ENCODE measurements at regions not wholly inside any gene's neighbourhood (a gene's known extent, or its start where the extent isn't known, plus 50 kb on each side); places are given as distances from the start of the nearest gene placed in this dataset.

- TF ChIP-seq MAFK (IDR thresholded peaks at IDR 0.05; ENCODE audit: low read depth, low read length), result no peak
These were observed 144.1 kb upstream of the NRG3 start (continued) for GRCh38 chr10:81730891-81731290.

DNA sequence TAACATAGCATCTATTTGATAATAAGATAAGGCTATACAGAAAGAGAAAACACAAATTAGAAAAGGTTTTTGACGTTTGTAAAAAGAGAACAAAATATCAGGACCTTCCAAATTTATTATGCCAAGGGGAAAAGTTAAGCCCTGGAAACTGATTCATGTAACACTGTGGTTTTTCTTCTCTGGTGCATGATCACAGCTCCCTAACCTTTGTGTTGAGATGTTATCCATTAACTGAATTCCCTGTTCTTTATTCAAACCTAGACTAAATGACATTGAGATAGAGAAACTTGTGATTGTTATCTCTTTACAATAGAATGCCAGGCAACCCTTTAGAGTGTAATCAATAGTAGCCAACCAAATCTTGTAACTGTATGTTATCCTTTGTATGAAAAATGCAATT lies 141.5 kb upstream of the NRG3 start:
- Histone ChIP-seq H2BK120ac (replicated peaks; ENCODE audit: low read depth, low read length) (no peak overlapping the region), H3K27me3 (replicated peaks in 1 of 4; ENCODE audit: control insufficient read depth in 3 of 4, extremely low read depth in 1 of 4, insufficient read depth in 3 of 4, low read length in 3 of 4) (no peaks in the 10 kb centered on the region), H4K8ac (ENCODE audit: extremely low read depth, insufficient read depth, low read length) (no peak overlapping the region), H3K36me3 (ENCODE audit: control insufficient read depth in 2 of 4, insufficient read depth in 4 of 4, low read length in 3 of 4) (no peaks in the 10 kb centered on the region), H4K20me1 (replicated peaks in 1 of 2; ENCODE audit: control insufficient read depth in 1 of 2, insufficient read depth in 2 of 2, low read length in 2 of 2) (no peaks in the 10 kb centered on the region), H2BK5ac (ENCODE audit: low read depth, low read length) (no peak overlapping the region), H2BK15ac (ENCODE audit: low read length) (no peak overlapping the region), H2BK12ac (ENCODE audit: low read depth, low read length) (no peak overlapping the region), H2BK20ac (ENCODE audit: low read length) (no peak overlapping the region), H3K9me3 (ENCODE audit: insufficient read depth in 2 of 2, low read depth in 1 of 2, low read length in 1 of 2) (peaks cover 9 to 15% of the 10 kb centered on the region in 2 experiments), H4K91ac (replicated peaks; ENCODE audit: insufficient read length, low read length) (no peak overlapping the region), H3K4me3 (ENCODE audit: extremely low read depth in 1 of 4, insufficient read depth in 2 of 4, low read depth in 3 of 4, low read length in 4 of 4) (no peak overlapping the region), H3K4ac (replicated peaks; ENCODE audit: insufficient read length, low read depth, low read length) (no peak overlapping the region), H3K14ac (ENCODE audit: insufficient read length) (no peak overlapping the region), H2AK5ac (ENCODE audit: low read depth, low read length) (no peak overlapping the region), H3K9ac (replicated peaks in 1 of 4; ENCODE audit: extremely low read depth in 1 of 4, low read depth in 3 of 4, low read length in 3 of 4) (no peak overlapping the region), H3K23ac (ENCODE audit: insufficient read length) (no peak overlapping the region), H3K23me2 (ENCODE audit: low read depth, low read length) (no peaks in the 10 kb centered on the region), H3K4me2 (ENCODE audit: insufficient read depth in 1 of 2, low read depth in 2 of 2, low read length in 2 of 2) (no peak overlapping the region), H2AFZ (ENCODE audit: low read length) (no peak overlapping the region), H3K79me1 (ENCODE audit: low read depth, low read length) (no peaks in the 10 kb centered on the region), H4K5ac (ENCODE audit: insufficient read length, low read depth, low read length) (no peak overlapping the region), H3K4me1 (replicated peaks in 1 of 4; ENCODE audit: control insufficient read depth in 3 of 4, insufficient read depth in 4 of 4, low read length in 3 of 4) (peaks cover 0 to 2% (median under 1%) of the 10 kb centered on the region in 4 experiments; a peak in 4 of 7 replicates), H3K56ac (replicated peaks; ENCODE audit: insufficient read length, low read depth, low read length) (no peak overlapping the region), H3K27ac (ENCODE audit: low read depth, low read length) (no peak overlapping the region), H3K18ac (ENCODE audit: extremely low read depth, low read length) (no peak overlapping the region), H3K79me2 (ENCODE audit: control insufficient read depth in 1 of 2, insufficient read depth in 2 of 2, low read length in 2 of 2) (no peaks in the 10 kb centered on the region)
- CTCF ChIA-PET (ENCODE audit: partially characterized antibody), result no interaction called here
- DNase-seq (ENCODE audit: low read depth in 1 of 2, low spot score in 2 of 2), result no peak
- POLR2A ChIA-PET (ENCODE audit: partially characterized antibody), result no interaction called here
- FAIRE-seq, result no peak
- 75% methylated on average over 1 of the region's 1 CpG; no CpG with 5 or more reads in 1 of the 2 experiments for WGBS, 2 experiments (ENCODE audit: extremely low coverage in 1 of 2, insufficient coverage in 1 of 2, insufficient read length in 1 of 2, insufficient replicate concordance in 2 of 2, low coverage in 1 of 2, low lambda C conversion rate in 2 of 2, missing lambda C conversion rate in 1 of 2)
- no peak for TF ChIP-seq SAP30 (IDR thresholded peaks at IDR 0.05; ENCODE audit: insufficient read depth, insufficient replicate concordance, low read length)
- no peak for TF ChIP-seq JUN (IDR thresholded peaks at IDR 0.05; ENCODE audit: low read depth, low read length)
- no peak for TF ChIP-seq ASH2L (IDR thresholded peaks at IDR 0.05; ENCODE audit: low read length)
- no peak for TF ChIP-seq SP2 (IDR thresholded peaks at IDR 0.05; ENCODE audit: low read length)
- TF ChIP-seq MAFK (IDR thresholded peaks at IDR 0.05; ENCODE audit: low read depth, low read length), result no peak
- TF ChIP-seq KDM4A (IDR thresholded peaks at IDR 0.05; ENCODE audit: low read depth, low read length, severe bottlenecking), result no peak
- TF ChIP-seq SRF (IDR thresholded peaks at IDR 0.05; ENCODE audit: low read depth, low read length), result no peak
- no peak for TF ChIP-seq TCF12 (IDR thresholded peaks at IDR 0.05; ENCODE audit: low read depth, low read length)
- TF ChIP-seq SUZ12 (IDR thresholded peaks at IDR 0.05; ENCODE audit: low read length), result no peak
- no peak for TF ChIP-seq GABPA (IDR thresholded peaks at IDR 0.05; ENCODE audit: borderline replicate concordance, insufficient read depth, low read length)
- no peak for TF ChIP-seq NRF1 (IDR thresholded peaks at IDR 0.05; ENCODE audit: low read depth, low read length)
- TF ChIP-seq USF2 (IDR thresholded peaks at IDR 0.05; ENCODE audit: low read length), result no peak
